Adrenal gland (tissue), 9 donors: ENCODE measurements at regions not wholly inside any gene's neighbourhood (a gene's known extent, or its start where the extent isn't known, plus 50 kb on each side); places are given as distances from the start of the nearest gene placed in this dataset.
A peak's percentile ranks its signal among the peaks of the same experiment; 100 is the strongest.

Experiments used
- DNase-seq, 7 donors: peaks; one replicate each; pipeline ENCODE4 v3.0.0-alpha.2; 2019 to 2020
- H3K27ac ChIP-seq, 5 donors: fragments of 200-600 bp; sonication (generic) in 4 of 5; 1 replicate in 3 of 5; 2 replicates in 2 of 5; pipeline versions ENCODE4 v1.5.1 to v1.8.0; 2016 to 2020; ENCODE audit warnings: mild to moderate bottlenecking in 1 of 5
- H3K27me3 ChIP-seq: fragments of 200-600 bp; 2 replicates; pipeline ENCODE4 v1.8.0; 2021
- H3K36me3 ChIP-seq, 2 donors: fragments of 200-600 bp; replicated peaks in 1 of 2; 1 replicate in 1 of 2; 2 replicates in 1 of 2; pipeline versions ENCODE4 v1.5.1 to v1.8.0; 2018 to 2022
- H3K4me1 ChIP-seq, 2 donors: fragments of 200-600 bp; replicated peaks in 1 of 2; 1 replicate in 1 of 2; 2 replicates in 1 of 2; pipeline versions ENCODE4 v1.5.1 to v1.8.0; 2018 to 2021
- H3K4me3 ChIP-seq, 4 donors: fragments of 200-600 bp; sonication (generic) in 3 of 4; one replicate each; pipeline ENCODE4 v1.5.1; 2016 to 2018
- H3K9me3 ChIP-seq, 3 donors: fragments of 200-600 bp; sonication (generic) in 1 of 3; replicated peaks in 1 of 3; 1 replicate in 2 of 3; 2 replicates in 1 of 3; pipeline versions ENCODE4 v1.5.1 to v1.8.0; 2016 to 2021
- CTCF ChIP-seq, 6 experiments: fragments of 450-650 bp in 4 of 6; fragments of 200-600 bp in 2 of 6; sonication (generic) in 1 of 6; IDR thresholded peaks; 1 replicate in 5 of 6; 2 replicates in 1 of 6; pipeline versions ENCODE4 v1.5.1 to v1.8.0; 2016 to 2021; ENCODE audit warnings: antibody characterized with exemption in 6 of 6, mild to moderate bottlenecking in 2 of 6, moderate library complexity in 1 of 6
- POLR2A ChIP-seq, 2 donors: fragments of 450-650 bp; IDR thresholded peaks; one replicate each; pipeline ENCODE4 v1.6.1; 2017; ENCODE audit warnings: antibody characterized with exemption in 2 of 2, mild to moderate bottlenecking in 2 of 2, moderate library complexity in 1 of 2
- WGBS, 4 donors: extraction: QIAGEN DNeasy Blood & Tissue Kit in 2 of 4; methylation state at CpG; one replicate each; pipeline versions ENCODE4 v1.1.5 to v1.1.7; 2013 to 2017; 5-methylcytosine and 5-hydroxymethylcytosine counted together
- intact Hi-C, 2 donors: fragments of 100-400 bp; cut with DNase I; formaldehyde crosslinking; loops; one replicate each; pipeline versions ENCODE4 v1.14.1 to v1.15.0; 2022 to 2023
- donor health status: healthy with polysubstance abuse.
- donor health status: Bipolar disorder and iron deficiency.
- donor health status: DM: yes; HTN: yes; CAD: no.
- donor health status: DM: no; HTN: no; CAD: no.
- donor health status: DM: no; HTN: no; CAD: no.

GRCh38 chr13:107531816-107532215 lies 683.5 kb downstream of the LIG4 start:
- Histone ChIP-seq H3K4me1 (no peaks in the 10 kb centered on the region), H3K27ac (no peak overlapping the region), H3K9me3 (no peaks in the 10 kb centered on the region), H3K36me3 (no peaks in the 10 kb centered on the region), H3K4me3 (peak overlapping the region in 1 of 4 donors; percentile 2), H3K27me3 (no peaks in the 10 kb centered on the region)
- TF ChIP-seq CTCF (IDR thresholded peaks at IDR 0.05) (no peak), POLR2A (IDR thresholded peaks at IDR 0.05) (no peak)
- 54 to 67% (median 62%) methylated on average over 2 of the region's 2 CpGs for WGBS, 4 donors
- intact Hi-C loops, result no loop called here
- no peak for DNase-seq

DNA sequence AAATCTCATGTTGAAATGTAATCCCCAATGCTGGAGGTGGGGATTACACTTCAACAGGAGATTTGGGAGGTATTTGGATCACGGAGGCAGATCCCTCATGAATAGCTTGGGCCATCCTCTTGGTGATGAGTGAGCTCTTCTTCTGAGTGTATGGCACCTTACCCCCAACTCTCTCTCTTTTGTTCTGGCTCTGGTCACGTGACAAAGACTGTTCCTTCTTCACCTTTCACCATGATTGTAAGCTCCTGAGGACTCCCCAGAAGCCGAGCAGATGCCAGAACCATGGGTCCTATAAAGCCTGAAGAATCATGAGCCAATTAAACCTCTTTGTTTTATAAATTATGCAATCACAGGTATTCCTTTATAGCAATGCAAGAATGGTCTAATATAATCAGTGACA lies 684.2 kb downstream of the LIG4 start:
- Histone ChIP-seq H3K4me3 (no peak overlapping the region), H3K36me3 (no peaks in the 10 kb centered on the region), H3K9me3 (no peaks in the 10 kb centered on the region), H3K27ac (no peak overlapping the region), H3K4me1 (no peaks in the 10 kb centered on the region), H3K27me3 (no peaks in the 10 kb centered on the region)
- DNase-seq, result no peak
- whole genome bisulfite sequencing, 4 donors, result 62 to 71% (median 65%) methylated on average over 3 of the region's 3 CpGs
- TF ChIP-seq POLR2A (IDR thresholded peaks at IDR 0.05) (no peak), CTCF (IDR thresholded peaks at IDR 0.05) (no peak)
- intact Hi-C loops, result no loop called here

GRCh38 chr13:107529035-107529434 lies 686.3 kb downstream of the LIG4 start:
- Histone ChIP-seq H3K27me3 (no peaks in the 10 kb centered on the region), H3K4me3 (no peak overlapping the region), H3K9me3 (no peaks in the 10 kb centered on the region), H3K27ac (no peak overlapping the region), H3K4me1 (no peaks in the 10 kb centered on the region), H3K36me3 (no peaks in the 10 kb centered on the region)
- intact Hi-C loops, result no loop called here
- TF ChIP-seq CTCF (IDR thresholded peaks at IDR 0.05) (no peak), POLR2A (IDR thresholded peaks at IDR 0.05) (no peak)
- WGBS, 4 donors, result 62 to 74% (median 69%) methylated on average over 4 of the region's 4 CpGs
- no peak for DNase-seq

- no peak overlapping the region for H3K4me3 ChIP-seq
- no peaks in the 10 kb centered on the region for H3K4me1 ChIP-seq
- no peaks in the 10 kb centered on the region for H3K27me3 ChIP-seq
- no peak overlapping the region for H3K27ac ChIP-seq
- no peak for DNase-seq
- WGBS, 4 donors, result 74 to 83% (median 78%) methylated on average over 4 of the region's 4 CpGs
- H3K9me3 ChIP-seq, result no peaks in the 10 kb centered on the region
- intact Hi-C loops, result no loop called here
- TF ChIP-seq CTCF (IDR thresholded peaks at IDR 0.05) (no peak), POLR2A (IDR thresholded peaks at IDR 0.05) (no peak)
- no peaks in the 10 kb centered on the region for H3K36me3 ChIP-seq
These were observed 696.6 kb downstream of the LIG4 start for GRCh38 chr13:107518780-107519179.
